HG02884 (cell line): ENCODE measurements at regions not wholly inside any gene's neighbourhood (a gene's known extent, or its start where the extent isn't known, plus 50 kb on each side); places are given as distances from the start of the nearest gene placed in this dataset.
"Not testable (repeated sequence)": the region's sequence is repeated elsewhere in the genome, so short reads cannot be mapped to it uniquely, and the experiment has no call there.

Experiments
- ATAC-seq: cut with Tn5 transposase; IDR thresholded peaks from one replicate; pipeline ENCODE4 v1.9.1; 2021; ENCODE audit warnings: mild to moderate bottlenecking, moderate library complexity; ENCODE audit not compliant: unreplicated experiment

- ATAC-seq: no peak
Observed at GRCh38 chrX:38937926-38938325, 136.7 kb downstream of the MID1IP1 start.

DNA sequence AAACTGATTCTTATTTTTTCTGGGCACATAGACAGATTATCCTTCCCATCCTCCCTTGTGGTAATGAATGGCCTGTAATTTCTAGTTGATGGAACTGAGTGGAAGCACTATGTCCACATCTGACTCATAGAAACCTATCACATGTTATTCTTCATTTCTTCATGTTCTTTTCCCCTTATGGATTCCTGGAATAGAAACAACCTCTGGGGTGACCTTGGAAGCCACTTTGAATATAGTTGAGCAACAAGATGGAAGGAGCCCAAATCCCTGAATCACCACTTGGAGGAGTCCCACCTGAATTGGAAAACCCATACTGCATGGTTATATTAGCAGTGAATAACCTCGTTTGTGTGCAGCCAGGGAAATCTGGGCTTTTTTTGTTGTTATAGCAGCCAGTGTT, 137.8 kb downstream of the MID1IP1 start:
- ATAC-seq: no peak

- no peak for ATAC-seq
Observed at GRCh38 chrX:38940547-38940946, 139.3 kb downstream of the MID1IP1 start.

DNA sequence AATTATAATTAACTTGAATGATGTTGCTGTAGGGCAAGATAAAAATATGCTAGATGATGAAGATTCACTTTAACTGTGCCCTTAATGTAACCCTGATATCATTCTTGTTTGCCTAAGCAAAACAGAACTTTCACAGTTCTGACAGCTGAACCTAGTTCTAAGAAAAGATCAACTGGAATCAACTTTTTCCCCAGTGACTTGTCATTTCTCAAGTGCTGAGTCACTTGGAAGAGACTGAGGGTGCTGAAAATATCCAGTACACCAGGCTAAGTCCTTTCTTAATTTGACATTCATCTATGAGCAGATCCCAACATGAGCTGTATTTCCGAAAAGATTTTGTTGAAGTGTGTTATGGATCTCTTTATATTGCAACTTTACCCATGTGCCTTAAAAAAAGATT, 140.4 kb downstream of the MID1IP1 start:
- no peak for ATAC-seq

DNA sequence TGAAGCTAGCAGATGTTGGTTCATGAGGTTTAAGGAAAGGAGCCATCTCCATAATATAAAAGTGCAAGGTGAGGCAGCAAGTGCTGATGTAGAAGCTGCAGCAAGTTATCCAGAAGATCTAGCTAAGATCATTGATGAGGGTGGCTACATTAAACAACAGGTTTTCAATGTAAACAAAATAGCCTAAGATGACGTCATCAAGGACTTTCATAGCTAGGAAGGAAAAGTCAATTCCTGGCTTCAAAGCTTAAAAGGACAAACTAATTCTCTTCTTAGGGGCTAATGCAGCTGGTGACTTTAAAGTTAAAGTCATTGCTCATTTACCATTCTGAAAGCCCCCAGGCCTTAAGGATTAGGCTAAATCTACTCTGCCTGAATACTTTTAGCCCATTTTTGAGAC, 141.9 kb downstream of the MID1IP1 start:
- ATAC-seq: no peak

DNA sequence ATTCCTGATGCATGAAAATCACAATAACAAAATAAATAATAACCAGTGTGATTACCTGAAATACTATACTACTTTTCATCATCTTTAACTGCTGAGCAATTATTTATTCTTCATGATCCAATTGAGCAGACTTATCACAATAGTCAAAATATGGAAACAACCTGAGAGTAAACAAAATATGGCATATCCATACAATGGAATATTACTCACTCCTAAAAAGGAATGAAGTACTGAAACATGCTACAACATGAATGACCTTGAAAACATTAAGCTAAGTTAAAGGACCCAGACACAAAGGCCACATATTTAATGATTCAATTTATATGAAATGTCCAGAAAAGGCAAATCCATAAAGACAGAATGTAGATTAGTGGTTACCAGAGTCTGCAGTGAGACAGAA, 146.8 kb downstream of the MID1IP1 start:
- ATAC-seq: no peak

DNA sequence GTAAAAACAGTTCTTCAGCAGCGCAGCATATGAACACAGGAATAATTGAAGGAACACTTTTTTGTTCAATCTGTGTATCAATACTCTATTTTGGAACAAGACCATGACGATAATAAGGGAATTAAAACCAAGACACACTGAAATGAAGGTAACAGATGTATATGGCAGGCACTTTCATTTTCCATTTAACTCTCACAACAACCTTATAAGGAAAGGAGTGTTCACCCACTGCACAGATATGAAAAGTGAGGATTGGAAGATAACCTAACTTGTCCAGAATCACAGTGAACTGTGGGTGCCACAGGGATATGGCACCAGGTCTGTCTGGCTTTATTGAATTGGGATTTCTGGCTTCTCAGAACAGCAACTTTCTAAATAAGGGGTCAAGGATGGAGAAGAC, 153.3 kb downstream of the MID1IP1 start:
- ATAC-seq: no peak

DNA sequence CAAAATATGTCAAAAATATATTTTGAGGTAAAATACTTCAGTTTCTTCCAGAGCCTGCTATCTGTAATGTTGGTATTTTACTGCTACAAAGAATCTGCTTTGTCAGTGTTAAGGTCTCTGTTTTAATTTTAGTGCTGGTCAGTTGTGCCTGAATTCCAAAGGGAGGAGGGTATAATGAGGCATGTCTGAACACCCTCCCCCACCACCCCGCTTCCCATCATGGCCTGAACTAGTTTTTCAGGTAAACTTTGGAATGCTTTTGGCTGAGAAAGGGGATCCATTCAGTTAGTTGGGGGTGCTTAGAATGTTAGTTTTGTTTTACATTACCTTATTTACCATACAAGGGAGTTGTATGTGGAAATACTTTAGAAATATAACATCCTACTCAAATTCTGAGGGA, 158.5 kb downstream of the MID1IP1 start:
- no peak for ATAC-seq

- ATAC-seq: no peak
Observed at GRCh38 chrX:38960137-38960536, 158.9 kb downstream of the MID1IP1 start.

DNA sequence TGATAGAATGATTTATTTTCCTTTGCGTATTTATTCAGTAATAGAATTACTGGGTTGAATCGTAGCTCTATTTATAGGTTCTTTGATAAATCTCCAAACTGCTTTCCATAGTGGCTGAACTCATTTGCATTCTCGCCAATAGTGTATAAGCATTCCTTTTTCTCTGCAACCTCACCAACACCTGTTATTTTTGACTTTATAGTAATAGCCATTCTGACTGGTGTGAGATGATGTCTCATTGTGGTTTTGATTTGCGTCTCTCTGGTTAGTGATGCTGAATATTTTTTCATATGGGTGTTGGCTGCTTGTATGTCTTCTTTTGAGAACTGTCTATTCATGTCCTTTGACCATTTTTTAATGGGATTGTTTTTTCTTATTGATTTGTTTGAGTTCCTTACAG, 160.7 kb downstream of the MID1IP1 start:
- no peak for ATAC-seq

DNA sequence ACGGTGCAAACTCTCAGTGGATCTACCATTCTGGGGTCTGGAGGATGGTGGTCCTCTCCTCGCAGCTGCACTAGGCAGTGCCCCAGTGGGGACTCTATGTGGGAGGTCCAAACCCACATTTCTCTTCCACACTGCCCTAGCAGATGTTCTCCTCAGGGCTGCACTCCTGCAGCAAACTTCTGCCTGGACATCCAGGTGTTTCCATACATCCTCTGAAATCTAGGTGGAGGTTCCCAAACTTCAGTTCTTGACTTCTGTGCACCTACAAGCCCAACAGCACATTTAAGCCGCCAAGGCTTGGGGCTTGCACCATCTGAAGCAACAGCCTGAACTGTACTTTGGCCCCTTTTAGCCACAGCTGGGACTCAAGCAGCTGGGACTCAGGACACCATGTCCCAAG, 162.0 kb downstream of the MID1IP1 start:
- not testable (repeated sequence) for ATAC-seq

GRCh38 chrX:38965888-38966287, 164.6 kb downstream of the MID1IP1 start:
- ATAC-seq: no peak

- no peak for ATAC-seq
Observed at GRCh38 chrX:38968344-38969216, 167.3 kb downstream of the MID1IP1 start.

DNA sequence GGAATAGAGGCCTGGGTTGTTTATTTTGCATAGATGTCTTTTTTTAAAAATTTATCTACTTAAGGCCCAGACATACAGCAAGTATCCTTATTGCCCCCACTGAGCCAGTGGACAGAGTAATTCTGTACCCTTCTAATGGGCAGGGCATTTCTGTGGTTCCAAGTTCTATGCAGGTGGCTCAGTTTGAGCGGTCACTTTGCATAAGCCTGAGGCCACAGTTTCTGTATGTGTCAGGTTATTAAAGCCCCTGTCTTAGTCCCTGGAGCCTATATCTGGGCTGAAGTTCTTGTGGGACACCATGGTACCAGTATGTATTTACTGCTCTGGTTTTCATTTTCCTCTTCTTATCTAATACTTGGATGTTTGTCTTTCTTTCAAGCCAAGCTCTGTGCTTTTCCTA, 168.8 kb downstream of the MID1IP1 start:
- ATAC-seq: no peak

- no peak for ATAC-seq
Observed at GRCh38 chrX:38970845-38971244, 169.6 kb downstream of the MID1IP1 start.

DNA sequence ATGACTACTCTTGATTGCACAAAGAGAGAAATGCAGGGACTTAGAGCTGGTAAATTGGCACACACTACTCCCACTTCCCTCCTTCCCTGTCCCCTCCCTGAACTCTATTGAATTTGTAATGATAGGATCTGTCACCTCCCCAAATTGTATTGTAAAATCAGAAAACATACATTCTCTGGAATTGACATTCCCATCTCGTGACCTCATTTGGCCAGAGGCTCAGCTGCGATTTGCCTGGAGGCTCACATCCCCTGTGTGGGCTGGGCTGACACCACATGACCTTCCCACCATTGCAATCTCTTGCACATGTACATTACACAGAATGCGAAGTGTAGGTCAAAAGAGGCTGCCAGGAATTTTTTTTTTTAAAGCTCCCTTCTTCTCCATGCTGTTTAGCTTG, 172.1 kb downstream of the MID1IP1 start:
- no peak for ATAC-seq

- no peak for ATAC-seq
Observed at GRCh38 chrX:38974542-38974941, 173.3 kb downstream of the MID1IP1 start.

GRCh38 chrX:38975368-38975942, 174.2 kb downstream of the MID1IP1 start:
- no peak for ATAC-seq

DNA sequence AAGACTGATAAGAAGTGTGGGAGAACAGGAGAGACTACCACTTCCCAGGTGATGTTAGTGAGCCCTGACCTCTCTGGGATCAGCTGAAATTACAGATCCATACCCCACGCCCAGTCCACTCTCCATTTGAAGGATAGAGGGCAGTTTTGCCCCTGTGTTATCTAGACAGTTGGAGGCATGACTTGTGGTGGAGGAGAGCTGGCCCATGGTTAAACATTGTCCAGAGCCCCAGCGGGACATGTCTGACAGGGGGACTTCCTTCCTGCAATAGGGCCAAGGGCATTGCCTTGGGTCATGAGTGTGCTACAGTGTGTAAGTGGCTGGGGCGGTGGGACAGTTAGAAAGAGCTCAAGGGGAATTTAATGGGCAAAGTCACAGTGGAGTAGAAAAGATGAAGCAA, 181.1 kb downstream of the MID1IP1 start:
- no peak for ATAC-seq

GRCh38 chrX:38982843-38983242, 181.6 kb downstream of the MID1IP1 start:
- ATAC-seq: no peak

GRCh38 chrX:38985375-38985774, 184.1 kb downstream of the MID1IP1 start:
- ATAC-seq: no peak

- no peak for ATAC-seq
Observed at GRCh38 chrX:38985945-38986344, 184.7 kb downstream of the MID1IP1 start.

- ATAC-seq: no peak
Observed at GRCh38 chrX:38986586-38986985, 185.3 kb downstream of the MID1IP1 start.
